ENCODE measurements at regions not wholly inside any gene's neighbourhood (a gene's known extent, or its start where the extent isn't known, plus 50 kb on each side); places are given as distances from the start of the nearest gene placed in this dataset.

- Mint-ChIP-seq H3K27me3 (peaks cover 3 to 12% of the 10 kb centered on the region in 2 donors), H3K4me1 (no peaks in the 10 kb centered on the region), H3K27ac (peak overlapping the region in 1 of 8 donors; percentile 43), H3K36me3 (no peaks in the 10 kb centered on the region), H3K9me3 (peaks cover 0 to 8% (median 0%) of the 10 kb centered on the region in 5 donors), H3K4me3 (no peak overlapping the region)
- Histone ChIP-seq H3K4me1 (ENCODE audit: insufficient read depth, low read length) (no peaks in the 10 kb centered on the region), H3K36me3 (ENCODE audit: insufficient read depth, low read length) (no peaks in the 10 kb centered on the region), H3K27me3 (ENCODE audit: insufficient read depth, low read length, poor library complexity, severe bottlenecking) (no peaks in the 10 kb centered on the region), H3K9me3 (ENCODE audit: low read length) (no peaks in the 10 kb centered on the region), H3K27ac (ENCODE audit: low read depth, low read length) (no peak overlapping the region), H3K4me3 (ENCODE audit: low read length) (no peak overlapping the region)
- DNase-seq, result no peak
- ChIA-PET CTCF (no interaction called here), POLR2A (no interaction called here)
Measured at GRCh38 chr22:47630741-47631534, 868.5 kb downstream of the TBC1D22A start.

GRCh38 chr22:47629791-47630655, 867.6 kb downstream of the TBC1D22A start:
- CTCF ChIA-PET, result no interaction called here
- Mint-ChIP-seq H3K4me1 (no peaks in the 10 kb centered on the region), H3K27ac (no peak overlapping the region), H3K27me3 (peaks cover 5% of the 10 kb centered on the region in 2 donors), H3K36me3 (no peaks in the 10 kb centered on the region), H3K4me3 (no peak overlapping the region), H3K9me3 (peaks cover 0 to 5% (median 0%) of the 10 kb centered on the region in 5 donors)
- H3K4me1 ChIP-seq (ENCODE audit: insufficient read depth, low read length), result no peaks in the 10 kb centered on the region
- no peak overlapping the region for H3K27ac ChIP-seq (ENCODE audit: low read depth, low read length)
- POLR2A ChIA-PET, result no interaction called here
- H3K36me3 ChIP-seq (ENCODE audit: insufficient read depth, low read length), result no peaks in the 10 kb centered on the region
- no peaks in the 10 kb centered on the region for H3K9me3 ChIP-seq (ENCODE audit: low read length)
- no peak for DNase-seq
- no peaks in the 10 kb centered on the region for H3K27me3 ChIP-seq (ENCODE audit: insufficient read depth, low read length, poor library complexity, severe bottlenecking)
- H3K4me3 ChIP-seq (ENCODE audit: low read length), result no peak overlapping the region

GRCh38 chr22:47629273-47629711, 866.8 kb downstream of the TBC1D22A start:
- ChIA-PET CTCF (no interaction called here), POLR2A (no interaction called here)
- Mint-ChIP-seq H3K27ac (no peak overlapping the region), H3K9me3 (peaks cover 0 to 4% (median 0%) of the 10 kb centered on the region in 5 donors), H3K4me1 (no peaks in the 10 kb centered on the region), H3K36me3 (no peaks in the 10 kb centered on the region), H3K4me3 (no peak overlapping the region), H3K27me3 (peaks cover 5% of the 10 kb centered on the region in 2 donors)
- H3K4me3 ChIP-seq (ENCODE audit: low read length), result no peak overlapping the region
- no peaks in the 10 kb centered on the region for H3K36me3 ChIP-seq (ENCODE audit: insufficient read depth, low read length)
- H3K27me3 ChIP-seq (ENCODE audit: insufficient read depth, low read length, poor library complexity, severe bottlenecking), result no peaks in the 10 kb centered on the region
- no peaks in the 10 kb centered on the region for H3K4me1 ChIP-seq (ENCODE audit: insufficient read depth, low read length)
- DNase-seq, result no peak
- H3K27ac ChIP-seq (ENCODE audit: low read depth, low read length), result no peak overlapping the region
- no peaks in the 10 kb centered on the region for H3K9me3 ChIP-seq (ENCODE audit: low read length)

GRCh38 chr22:47628477-47629272, 866.2 kb downstream of the TBC1D22A start:
- Mint-ChIP-seq H3K27me3 (peaks cover 5% of the 10 kb centered on the region in 2 donors), H3K9me3 (peaks cover 0 to 4% (median 0%) of the 10 kb centered on the region in 5 donors), H3K27ac (no peak overlapping the region), H3K4me1 (no peaks in the 10 kb centered on the region), H3K4me3 (no peak overlapping the region), H3K36me3 (no peaks in the 10 kb centered on the region)
- POLR2A ChIA-PET, result no interaction called here
- no peak overlapping the region for H3K27ac ChIP-seq (ENCODE audit: low read depth, low read length)
- H3K27me3 ChIP-seq (ENCODE audit: insufficient read depth, low read length, poor library complexity, severe bottlenecking), result no peaks in the 10 kb centered on the region
- CTCF ChIA-PET, result no interaction called here
- no peak for DNase-seq
- no peaks in the 10 kb centered on the region for H3K4me1 ChIP-seq (ENCODE audit: insufficient read depth, low read length)
- no peaks in the 10 kb centered on the region for H3K9me3 ChIP-seq (ENCODE audit: low read length)
- no peaks in the 10 kb centered on the region for H3K36me3 ChIP-seq (ENCODE audit: insufficient read depth, low read length)
- H3K4me3 ChIP-seq (ENCODE audit: low read length), result no peak overlapping the region

GRCh38 chr22:47627556-47628253, 865.3 kb downstream of the TBC1D22A start:
- Histone ChIP-seq H3K4me1 (ENCODE audit: insufficient read depth, low read length) (no peaks in the 10 kb centered on the region), H3K9me3 (ENCODE audit: low read length) (no peaks in the 10 kb centered on the region), H3K27me3 (ENCODE audit: insufficient read depth, low read length, poor library complexity, severe bottlenecking) (no peaks in the 10 kb centered on the region), H3K36me3 (ENCODE audit: insufficient read depth, low read length) (no peaks in the 10 kb centered on the region), H3K4me3 (ENCODE audit: low read length) (no peak overlapping the region), H3K27ac (ENCODE audit: low read depth, low read length) (no peak overlapping the region)
- ChIA-PET POLR2A (no interaction called here), CTCF (no interaction called here)
- Mint-ChIP-seq H3K4me1 (no peaks in the 10 kb centered on the region), H3K27me3 (peaks cover 5% of the 10 kb centered on the region in 2 donors), H3K36me3 (no peaks in the 10 kb centered on the region), H3K27ac (no peak overlapping the region), H3K9me3 (peaks cover 0 to under 1% (median 0%) of the 10 kb centered on the region in 5 donors), H3K4me3 (no peak overlapping the region)
- DNase-seq, result no peak

DNA sequence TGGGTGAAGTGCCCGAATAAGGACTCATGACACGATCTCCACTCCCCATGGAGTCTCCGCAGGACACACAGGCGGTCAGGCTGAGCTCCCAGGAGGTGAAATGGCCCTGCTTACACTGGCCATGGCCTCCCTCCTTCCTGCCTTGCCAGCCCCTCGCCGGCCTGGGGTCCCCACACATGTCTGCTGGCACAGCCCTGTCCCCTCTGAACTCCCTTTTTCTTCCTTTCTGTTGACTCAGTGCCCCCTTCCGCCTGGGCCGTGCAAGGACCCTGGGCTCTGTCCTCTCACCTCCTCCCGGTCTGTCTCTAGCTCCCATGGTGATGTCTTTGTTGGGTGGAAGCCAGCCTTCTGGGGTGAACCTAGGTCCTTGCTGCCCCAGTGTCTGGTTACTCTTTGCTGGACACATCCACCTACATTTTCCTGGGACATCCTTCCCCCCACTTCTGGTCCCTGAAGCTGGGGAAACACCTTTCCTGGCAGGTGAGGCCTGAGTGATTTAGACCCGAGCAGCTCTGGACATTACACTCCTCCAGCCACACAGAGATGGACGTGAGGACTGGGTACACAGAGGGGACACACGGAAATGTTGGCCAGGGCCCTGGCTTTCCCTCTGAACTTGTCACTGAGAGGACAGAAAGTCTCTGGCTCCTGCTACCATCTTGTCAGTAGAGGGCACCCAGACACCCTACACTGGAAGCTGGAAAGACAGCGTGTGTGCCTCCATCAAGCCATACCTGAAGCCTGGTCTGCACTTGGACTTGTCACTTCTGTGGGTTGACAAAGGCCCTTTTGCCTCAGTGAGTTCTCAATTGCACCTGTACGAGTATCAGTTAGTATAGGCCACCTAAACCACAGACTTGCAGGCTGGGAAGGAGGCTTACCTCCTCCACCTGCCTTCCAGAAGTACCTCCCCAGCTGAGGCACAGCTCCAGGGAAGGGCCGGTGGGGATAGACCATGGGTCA, 864.3 kb downstream of the TBC1D22A start:
- Histone ChIP-seq H3K36me3 (ENCODE audit: insufficient read depth, low read length) (no peaks in the 10 kb centered on the region), H3K27ac (ENCODE audit: low read depth, low read length) (no peak overlapping the region), H3K4me3 (ENCODE audit: low read length) (no peak overlapping the region), H3K9me3 (ENCODE audit: low read length) (no peaks in the 10 kb centered on the region), H3K27me3 (ENCODE audit: insufficient read depth, low read length, poor library complexity, severe bottlenecking) (no peaks in the 10 kb centered on the region), H3K4me1 (ENCODE audit: insufficient read depth, low read length) (no peaks in the 10 kb centered on the region)
- Mint-ChIP-seq H3K36me3 (no peaks in the 10 kb centered on the region), H3K27ac (no peak overlapping the region), H3K27me3 (peaks cover 5% of the 10 kb centered on the region in 2 donors), H3K4me3 (no peak overlapping the region), H3K4me1 (no peaks in the 10 kb centered on the region), H3K9me3 (no peaks in the 10 kb centered on the region)
- ChIA-PET CTCF (no interaction called here), POLR2A (no interaction called here)
- DNase-seq, result no peak

Measured in CD8-positive, alpha-beta memory T cell (primary cell).